ENCODE measurements at regions not wholly inside any gene's neighbourhood (a gene's known extent, or its start where the extent isn't known, plus 50 kb on each side); places are given as distances from the start of the nearest gene placed in this dataset.

- TF ChIP-seq CTCF (IDR thresholded peaks at IDR 0.05; ENCODE audit: poor library complexity, severe bottlenecking) (no peak), EP300 (conservative IDR thresholded peaks at IDR 0.05; ENCODE audit: poor library complexity, severe bottlenecking) (no peak)
These were observed 467.3 kb downstream of the CMPK2 start for GRCh38 chr2:6398421-6398820.

All from neural cell (in vitro differentiated cells).